H9 (cell line): ENCODE measurements at regions not wholly inside any gene's neighbourhood (a gene's known extent, or its start where the extent isn't known, plus 50 kb on each side); places are given as distances from the start of the nearest gene placed in this dataset.

ENCODE experiments used
- DNase-seq: peaks from one replicate; pipeline ENCODE4 v3.0.0-alpha.2; 2017
- H2AFZ ChIP-seq: one replicate; pipeline ENCODE4 v1.6.1; 2013; ENCODE audit warnings: mild to moderate bottlenecking, low read length, control low read depth, moderate library complexity
- H2AK5ac ChIP-seq: 2 replicates; pipeline ENCODE4 v1.6.1; 2013; ENCODE audit warnings: low read length, control low read depth, mixed read lengths; ENCODE audit not compliant: insufficient read length
- H2BK120ac ChIP-seq: one replicate; pipeline ENCODE4 v1.6.1; 2013; ENCODE audit warnings: low read depth, mild to moderate bottlenecking, low read length, control low read depth, inconsistent platforms; ENCODE audit not compliant: poor library complexity, severe bottlenecking
- H2BK12ac ChIP-seq: 2 replicates; pipeline ENCODE4 v1.6.1; 2013; ENCODE audit warnings: low read length, control low read depth, mixed read lengths, low read depth; ENCODE audit not compliant: insufficient read length
- H2BK15ac ChIP-seq: 2 replicates; pipeline ENCODE4 v1.6.1; 2013; ENCODE audit warnings: low read depth, low read length, control low read depth
- H2BK20ac ChIP-seq: one replicate; pipeline ENCODE4 v1.6.1; 2013; ENCODE audit warnings: low read depth, mild to moderate bottlenecking, low read length, control low read depth, inconsistent platforms; ENCODE audit not compliant: poor library complexity, severe bottlenecking
- H2BK5ac ChIP-seq: 2 replicates; pipeline ENCODE4 v1.6.1; 2013; ENCODE audit warnings: low read length, control low read depth, mixed read lengths; ENCODE audit not compliant: insufficient read length
- H3K14ac ChIP-seq: 2 replicates; pipeline ENCODE4 v1.6.1; 2013; ENCODE audit warnings: low read length, control low read depth; ENCODE audit not compliant: insufficient read depth
- H3K18ac ChIP-seq: 2 replicates; pipeline ENCODE4 v1.6.1; 2013; ENCODE audit warnings: low read depth, mild to moderate bottlenecking, mixed read lengths, low read length, control low read depth; ENCODE audit not compliant: insufficient read length
- H3K23ac ChIP-seq: 2 replicates; pipeline ENCODE4 v1.6.1; 2013; ENCODE audit warnings: low read length, control low read depth, mixed read lengths, low read depth; ENCODE audit not compliant: insufficient read length
- H3K23me2 ChIP-seq: 2 replicates; pipeline ENCODE4 v1.6.1; 2013; ENCODE audit warnings: low read depth, mild to moderate bottlenecking, mixed read lengths, low read length, control low read depth; ENCODE audit not compliant: insufficient read length, poor library complexity, severe bottlenecking
- H3K27ac ChIP-seq: 2 replicates; pipeline ENCODE4 v1.5.1; 2013; ENCODE audit warnings: low read length, control low read depth, mixed read lengths, low read depth; ENCODE audit not compliant: insufficient read length
- H3K27me3 ChIP-seq: 2 replicates; pipeline ENCODE4 v1.6.1; 2013; ENCODE audit warnings: low read length, control low read depth, inconsistent platforms; ENCODE audit not compliant: insufficient read depth
- H3K4ac ChIP-seq: 2 replicates; pipeline ENCODE4 v1.6.1; 2013; ENCODE audit warnings: low read depth, mild to moderate bottlenecking, control low read depth, inconsistent platforms, low read length, moderate library complexity
- H3K4me1 ChIP-seq: 2 replicates; pipeline ENCODE4 v1.6.1; 2013; ENCODE audit warnings: low read length, control low read depth, inconsistent platforms; ENCODE audit not compliant: insufficient read depth
- H3K4me2 ChIP-seq: 2 replicates; pipeline ENCODE4 v1.6.1; 2013; ENCODE audit warnings: low read length, control low read depth, mixed read lengths; ENCODE audit not compliant: insufficient read length, insufficient read depth
- H3K56ac ChIP-seq: 2 replicates; pipeline ENCODE4 v1.6.1; 2013; ENCODE audit warnings: low read depth, mild to moderate bottlenecking, mixed read lengths, low read length, control low read depth; ENCODE audit not compliant: insufficient read length
- H3K79me1 ChIP-seq: 2 replicates; pipeline ENCODE4 v1.6.1; 2013; ENCODE audit warnings: low read depth, mild to moderate bottlenecking, moderate library complexity, low read length, control low read depth, inconsistent platforms; ENCODE audit not compliant: insufficient read depth, poor library complexity, severe bottlenecking
- H3K79me2 ChIP-seq: 2 replicates; pipeline ENCODE4 v1.6.1; 2013; ENCODE audit warnings: low read length, control low read depth, inconsistent platforms; ENCODE audit not compliant: insufficient read depth
- H3K9ac ChIP-seq: 2 replicates; pipeline ENCODE4 v1.6.1; 2013; ENCODE audit warnings: low read length, control low read depth, mixed read lengths; ENCODE audit not compliant: insufficient read length; ENCODE audit errors: extremely low read depth
- H3K9me3 ChIP-seq: one replicate; pipeline ENCODE4 v1.6.1; 2013; ENCODE audit warnings: low read depth, low read length, inconsistent platforms; ENCODE audit not compliant: control insufficient read depth
- H3T11ph ChIP-seq: one replicate; pipeline ENCODE4 v1.6.1; 2013; ENCODE audit warnings: mild to moderate bottlenecking, low read length, control low read depth, inconsistent platforms
- H4K20me1 ChIP-seq: one replicate; pipeline ENCODE4 v1.6.1; 2013; ENCODE audit not compliant: control insufficient read depth, insufficient read length, insufficient read depth
- H4K5ac ChIP-seq: 2 replicates; pipeline ENCODE4 v1.6.1; 2013; ENCODE audit warnings: low read depth, mild to moderate bottlenecking, mixed read lengths, low read length, control low read depth; ENCODE audit not compliant: insufficient read length
- H4K8ac ChIP-seq: replicated peaks from 2 replicates; pipeline ENCODE4 v1.6.1; 2013; ENCODE audit warnings: low read length, control low read depth, mixed read lengths, low read depth; ENCODE audit not compliant: insufficient read length
- H4K91ac ChIP-seq: 2 replicates; pipeline ENCODE4 v1.6.1; 2013; ENCODE audit warnings: low read depth, mild to moderate bottlenecking, moderate library complexity, mixed read lengths, low read length, control low read depth; ENCODE audit not compliant: insufficient read length
- H3K27ac Mint-ChIP-seq, 3 experiments: 2 replicates in 2 of 3; 3 replicates in 1 of 3; pipeline ENCODE4 v1.8.0; 2020 to 2021; ENCODE audit warnings: mixed read lengths in 3 of 3, mild to moderate bottlenecking in 1 of 3, moderate library complexity in 1 of 3
- H3K27me3 Mint-ChIP-seq: 2 replicates; pipeline ENCODE4 v1.8.0; 2021; ENCODE audit warnings: low read depth, mild to moderate bottlenecking, moderate library complexity, mixed read lengths
- H3K36me3 Mint-ChIP-seq, 3 experiments: 2 replicates in 2 of 3; 3 replicates in 1 of 3; pipeline ENCODE4 v1.8.0; 2020 to 2021; ENCODE audit warnings: low read depth in 3 of 3, mixed read lengths in 3 of 3; ENCODE audit not compliant: insufficient read depth in 1 of 3
- H3K4me1 Mint-ChIP-seq, 2 experiments: 2 replicates each; pipeline ENCODE4 v1.8.0; 2020; ENCODE audit warnings: mixed read lengths in 2 of 2
- H3K4me3 Mint-ChIP-seq, 2 experiments: 2 replicates in 1 of 2; 3 replicates in 1 of 2; pipeline ENCODE4 v1.8.0; 2020 to 2021; ENCODE audit warnings: mild to moderate bottlenecking in 2 of 2, mixed read lengths in 2 of 2, moderate library complexity in 1 of 2
- H3K9me3 Mint-ChIP-seq, 2 experiments: 2 replicates in 1 of 2; 3 replicates in 1 of 2; pipeline ENCODE4 v1.8.0; 2020; ENCODE audit warnings: mild to moderate bottlenecking in 2 of 2, mixed read lengths in 2 of 2, moderate library complexity in 1 of 2
- WGBS: extraction: QIAGEN DNeasy Blood & Tissue Kit; methylation state at CpG from one replicate; pipeline ENCODE4 v1.1.7; 2013; ENCODE audit warnings: missing lambda C conversion rate, low lambda C conversion rate, mixed read lengths; ENCODE audit not compliant: insufficient read length; ENCODE audit errors: extremely low coverage; 5-methylcytosine and 5-hydroxymethylcytosine counted together
- TF ChIP-seq, protein P1 (sequence below): fragments of 200-600 bp; sonication (generic); conservative IDR thresholded peaks from 3 replicates; pipeline ENCODE4 v1.8.0; 2021; ENCODE audit warnings: antibody characterized with exemption, mild to moderate bottlenecking

DNA sequence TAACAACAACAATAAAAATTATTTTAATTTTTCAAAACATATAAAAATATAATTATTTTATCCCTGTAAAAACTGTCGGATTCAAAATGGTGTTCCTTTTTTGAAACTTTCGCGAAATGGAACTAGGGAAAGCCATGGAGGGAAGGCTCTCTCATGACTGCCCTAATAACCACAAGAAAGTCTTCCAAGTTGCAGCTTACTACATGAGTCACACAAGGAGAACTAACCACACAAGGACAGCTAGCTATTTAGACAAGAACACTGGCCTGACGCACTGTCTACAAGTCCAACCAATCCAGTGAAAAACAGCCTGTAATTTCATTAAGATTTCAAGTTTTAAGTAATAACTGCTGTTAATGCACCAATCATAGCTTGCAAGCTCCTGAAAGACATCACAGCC, 319.2 kb upstream of the PCDH9 start:
- Mint-ChIP-seq H3K27ac (no peak overlapping the region), H3K4me3 (no peak overlapping the region), H3K27me3 (no peaks in the 10 kb centered on the region), H3K36me3 (no peaks in the 10 kb centered on the region), H3K4me1 (peaks cover 6 to 9% of the 10 kb centered on the region in 2 experiments), H3K9me3 (no peaks in the 10 kb centered on the region)
- Histone ChIP-seq H2BK120ac (no peak overlapping the region), H3K27ac (no peak overlapping the region), H3K79me2 (no peaks in the 10 kb centered on the region), H4K5ac (no peak overlapping the region), H3K18ac (no peak overlapping the region), H3K79me1 (no peaks in the 10 kb centered on the region), H2BK15ac (no peak overlapping the region), H2AFZ (no peak overlapping the region), H2BK20ac (no peak overlapping the region), H3K14ac (no peak overlapping the region), H3K56ac (no peak overlapping the region), H2BK12ac (no peak overlapping the region), H3K27me3 (no peaks in the 10 kb centered on the region), H4K8ac (no peak overlapping the region), H3K4ac (no peak overlapping the region), H4K91ac (no peak overlapping the region), H3K9me3 (no peaks in the 10 kb centered on the region), H3K9ac (no peak overlapping the region), H4K20me1 (no peaks in the 10 kb centered on the region), H3K4me1 (no peaks in the 10 kb centered on the region), H3T11ph (no peak overlapping the region), H3K23ac (no peak overlapping the region), H3K4me2 (no peak overlapping the region), H2BK5ac (no peak overlapping the region), H2AK5ac (no peak overlapping the region), H3K23me2 (no peaks in the 10 kb centered on the region)
- TF ChIP-seq, protein P1, sequence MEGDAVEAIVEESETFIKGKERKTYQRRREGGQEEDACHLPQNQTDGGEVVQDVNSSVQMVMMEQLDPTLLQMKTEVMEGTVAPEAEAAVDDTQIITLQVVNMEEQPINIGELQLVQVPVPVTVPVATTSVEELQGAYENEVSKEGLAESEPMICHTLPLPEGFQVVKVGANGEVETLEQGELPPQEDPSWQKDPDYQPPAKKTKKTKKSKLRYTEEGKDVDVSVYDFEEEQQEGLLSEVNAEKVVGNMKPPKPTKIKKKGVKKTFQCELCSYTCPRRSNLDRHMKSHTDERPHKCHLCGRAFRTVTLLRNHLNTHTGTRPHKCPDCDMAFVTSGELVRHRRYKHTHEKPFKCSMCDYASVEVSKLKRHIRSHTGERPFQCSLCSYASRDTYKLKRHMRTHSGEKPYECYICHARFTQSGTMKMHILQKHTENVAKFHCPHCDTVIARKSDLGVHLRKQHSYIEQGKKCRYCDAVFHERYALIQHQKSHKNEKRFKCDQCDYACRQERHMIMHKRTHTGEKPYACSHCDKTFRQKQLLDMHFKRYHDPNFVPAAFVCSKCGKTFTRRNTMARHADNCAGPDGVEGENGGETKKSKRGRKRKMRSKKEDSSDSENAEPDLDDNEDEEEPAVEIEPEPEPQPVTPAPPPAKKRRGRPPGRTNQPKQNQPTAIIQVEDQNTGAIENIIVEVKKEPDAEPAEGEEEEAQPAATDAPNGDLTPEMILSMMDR = no peak
- no peak for DNase-seq
- no CpG with 5 or more reads among the region's 4 CpGs for WGBS
